ENCODE measurements at regions not wholly inside any gene's neighbourhood (a gene's known extent, or its start where the extent isn't known, plus 50 kb on each side); places are given as distances from the start of the nearest gene placed in this dataset.

GRCh38 chr14:53591816-53592215 is 364.8 kb downstream of the BMP4 start:
- TF ChIP-seq CTCF (optimal IDR thresholded peaks at IDR 0.05 in 1 of 3, IDR thresholded peaks at IDR 0.05 in 1 of 3, conservative IDR thresholded peaks at IDR 0.05 in 1 of 3; ENCODE audit: extremely low read depth in 1 of 3, insufficient read depth in 2 of 3, low read length in 3 of 3): no peak
- TF ChIP-seq EZH2 (IDR thresholded peaks at IDR 0.05; ENCODE audit: low read length): no peak

Measured in keratinocyte (primary cell).